Skin epidermis (tissue), 12 donors: ENCODE measurements at regions not wholly inside any gene's neighbourhood (a gene's known extent, or its start where the extent isn't known, plus 50 kb on each side); places are given as distances from the start of the nearest gene placed in this dataset.

Experiments used
- H3K27ac ChIP-seq, 21 experiments: fragments of 200-600 bp; sonication (generic) in 11 of 21; one replicate each; pipeline ENCODE4 v1.5.0; 2020; ENCODE audit warnings: mild to moderate bottlenecking in 3 of 21, inconsistent platforms in 2 of 21, moderate library complexity in 2 of 21
- H3K4me3 ChIP-seq, 7 experiments: fragments of 200-600 bp; sonication (generic) in 2 of 7; one replicate each; pipeline ENCODE4 v1.5.0; 2020; ENCODE audit warnings: inconsistent platforms in 2 of 7, mild to moderate bottlenecking in 2 of 7, moderate library complexity in 1 of 7

DNA sequence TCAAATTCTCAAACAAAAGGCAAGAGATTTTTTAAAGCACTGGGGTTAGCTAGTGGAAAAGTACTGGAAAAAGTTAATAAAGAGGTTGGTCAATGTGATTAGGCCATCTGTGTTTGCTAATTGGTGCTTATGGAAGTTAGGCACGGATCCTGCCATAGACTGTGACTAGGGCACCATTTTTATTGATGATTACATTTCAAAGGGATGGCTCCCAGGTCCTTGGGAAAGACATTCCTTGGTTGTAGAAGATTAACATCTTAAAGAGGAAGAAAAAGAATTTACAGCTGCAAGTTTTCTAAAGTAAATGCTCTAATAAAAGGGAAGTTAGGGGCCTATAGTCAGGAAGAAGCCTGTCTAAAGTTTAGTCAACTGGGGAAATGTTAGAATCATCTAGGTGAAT is 1183.3 kb downstream of the DTWD2 start:
- Histone ChIP-seq H3K4me3 (no peak overlapping the region), H3K27ac (no peak overlapping the region)

DNA sequence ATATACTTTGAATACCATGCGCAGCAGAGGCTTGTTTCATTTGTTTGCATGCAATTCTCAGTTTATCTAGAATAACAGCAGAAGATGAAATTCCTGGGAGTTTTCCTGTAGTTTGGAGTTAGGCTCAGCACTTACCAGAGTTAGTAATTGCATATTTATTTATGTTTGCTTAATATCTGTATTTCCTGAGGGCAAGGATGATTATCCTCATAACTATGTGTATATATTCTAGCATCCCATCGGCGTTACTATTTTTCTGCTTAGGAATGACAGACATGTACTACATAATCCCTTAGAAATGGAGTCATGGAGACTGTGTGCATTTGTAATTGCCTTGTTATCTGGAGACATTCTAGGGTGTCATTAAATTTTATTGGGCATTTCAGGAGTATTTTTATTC is 1184.8 kb downstream of the DTWD2 start:
- H3K4me3 ChIP-seq = no peak overlapping the region

DNA sequence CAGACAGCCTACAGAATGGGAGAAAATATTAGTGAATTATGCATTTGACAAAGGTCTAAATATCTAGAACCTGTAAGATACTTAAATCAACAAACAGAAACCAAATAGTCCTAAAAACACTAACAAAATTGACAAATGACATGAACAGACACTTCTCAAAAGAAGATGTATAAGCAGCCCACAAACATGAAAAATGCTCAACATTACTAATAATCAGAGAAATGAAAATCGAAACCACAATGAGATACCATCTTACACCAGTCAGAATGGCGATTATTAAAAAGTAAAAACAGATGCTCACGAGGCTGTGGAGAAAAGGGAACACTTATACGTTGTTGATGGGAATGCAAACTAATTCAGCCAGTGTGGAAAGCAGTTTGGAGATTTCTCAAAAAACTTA is 1186.8 kb downstream of the DTWD2 start:
- Histone ChIP-seq H3K4me3 (no peak overlapping the region), H3K27ac (no peak overlapping the region)

More for the DNA sequence above, 1184.8 kb downstream of the DTWD2 start:
- H3K27ac ChIP-seq = no peak overlapping the region

DNA sequence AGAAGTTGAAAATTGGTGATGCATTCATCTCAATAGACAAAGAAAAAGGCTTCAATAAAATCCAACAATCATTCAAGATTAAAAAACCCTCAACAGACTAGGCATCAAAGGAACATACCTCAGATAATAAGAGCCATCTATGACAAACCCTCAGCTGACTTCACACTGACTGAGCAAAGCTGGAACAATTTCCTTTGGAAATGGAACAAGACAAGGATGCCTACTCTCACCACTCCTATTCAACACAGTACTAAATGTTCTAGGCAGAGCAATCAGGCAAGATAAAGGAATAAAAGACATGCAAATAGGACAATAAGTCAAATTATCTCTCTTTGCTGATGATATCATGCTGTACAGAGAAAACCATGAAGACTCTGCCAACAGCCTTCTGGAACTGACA is 1188.1 kb downstream of the DTWD2 start:
- H3K4me3 ChIP-seq = no peak overlapping the region
- no peak overlapping the region for H3K27ac ChIP-seq

DNA sequence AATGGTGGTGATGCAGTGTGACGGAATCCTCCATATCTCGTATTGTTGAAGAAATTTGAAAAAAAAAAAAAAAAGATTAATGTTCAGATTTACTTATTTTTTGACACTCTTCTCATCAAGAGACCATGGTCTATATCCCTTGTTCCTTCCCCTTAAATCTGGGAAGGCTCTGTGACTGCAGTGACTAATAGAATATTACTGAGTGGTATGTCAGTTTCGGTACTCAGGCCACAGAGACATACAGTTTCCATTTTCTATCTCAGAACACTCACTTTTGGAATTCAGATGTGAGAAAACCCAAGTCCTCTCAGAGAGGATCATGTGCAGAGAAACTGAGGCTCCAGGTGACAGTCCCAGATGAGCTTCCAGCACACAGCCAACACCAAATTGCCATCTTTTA is 1193.5 kb downstream of the DTWD2 start:
- no peak overlapping the region for H3K4me3 ChIP-seq
- H3K27ac ChIP-seq = no peak overlapping the region

GRCh38 chr5:117793963-117794362 is 1194.4 kb downstream of the DTWD2 start:
- Histone ChIP-seq H3K27ac (no peak overlapping the region), H3K4me3 (no peak overlapping the region)

DNA sequence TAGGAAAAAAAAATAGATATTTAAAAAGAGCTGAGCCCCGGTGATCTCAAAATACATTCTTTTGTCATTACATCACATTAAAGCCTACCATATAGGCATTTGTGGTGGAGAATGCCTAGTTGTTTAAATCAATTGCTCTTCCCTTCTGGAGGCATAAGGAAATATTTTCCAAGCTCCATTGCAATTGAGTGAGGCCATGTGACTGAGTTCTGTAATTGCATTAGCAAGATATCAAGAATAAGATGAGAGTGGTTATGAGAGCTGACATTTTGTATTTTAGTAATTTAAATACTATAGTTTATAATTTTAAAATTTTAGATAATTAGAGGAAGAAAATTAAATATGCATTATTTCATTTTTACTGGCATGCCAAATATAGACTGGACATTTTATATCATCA is 1195.9 kb downstream of the DTWD2 start:
- H3K27ac ChIP-seq = no peak overlapping the region

DNA sequence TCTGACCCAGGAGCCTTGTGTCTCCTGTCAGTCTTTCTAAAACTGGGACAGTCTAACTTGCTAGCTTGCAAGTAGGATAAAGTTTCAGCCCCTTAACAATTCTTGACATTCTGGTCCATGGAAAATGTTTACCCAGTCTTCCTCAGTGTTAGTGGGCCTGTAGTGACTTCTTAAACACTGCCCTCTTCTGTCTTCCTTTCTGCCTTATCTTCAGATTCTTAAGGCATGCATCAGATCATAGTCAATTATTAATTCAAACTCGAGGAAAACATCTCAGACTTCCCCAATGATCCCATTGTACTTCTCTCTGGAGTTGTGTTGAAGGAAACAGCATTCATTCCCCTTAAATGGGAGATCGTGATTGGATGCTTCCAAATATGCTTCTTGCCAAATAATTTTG is 1199.8 kb downstream of the DTWD2 start:
- no peak overlapping the region for H3K4me3 ChIP-seq
- H3K27ac ChIP-seq = no peak overlapping the region

More for the DNA sequence above, 1195.9 kb downstream of the DTWD2 start:
- no peak overlapping the region for H3K4me3 ChIP-seq

DNA sequence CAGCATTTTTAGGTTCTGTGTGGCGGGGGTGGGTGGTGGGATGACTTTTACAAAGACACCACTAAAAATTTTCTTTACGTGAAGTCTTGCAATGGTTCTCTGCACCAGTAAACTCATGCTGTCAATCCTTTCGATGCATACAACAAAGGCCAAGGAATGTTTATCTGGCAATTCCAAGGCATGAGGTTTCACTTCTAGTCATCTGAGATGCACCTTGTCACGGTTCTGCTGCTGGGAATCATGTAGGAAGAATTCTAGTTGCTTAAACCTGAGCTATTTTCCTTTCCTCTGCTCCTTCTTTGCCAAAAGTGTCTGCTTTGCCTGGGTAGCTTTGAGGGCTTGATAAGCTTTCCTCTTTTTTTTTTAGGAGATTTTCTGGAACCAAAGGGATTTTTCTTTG is 1204.5 kb upstream of the SEMA6A start:
- Histone ChIP-seq H3K27ac (no peak overlapping the region), H3K4me3 (no peak overlapping the region)

GRCh38 chr5:117776977-117777376 is 1202.4 kb upstream of the SEMA6A start:
- no peak overlapping the region for H3K4me3 ChIP-seq
- H3K27ac ChIP-seq = no peak overlapping the region

- H3K27ac ChIP-seq = no peak overlapping the region
- no peak overlapping the region for H3K4me3 ChIP-seq
Observed at GRCh38 chr5:117769877-117770276, 1195.3 kb upstream of the SEMA6A start.

DNA sequence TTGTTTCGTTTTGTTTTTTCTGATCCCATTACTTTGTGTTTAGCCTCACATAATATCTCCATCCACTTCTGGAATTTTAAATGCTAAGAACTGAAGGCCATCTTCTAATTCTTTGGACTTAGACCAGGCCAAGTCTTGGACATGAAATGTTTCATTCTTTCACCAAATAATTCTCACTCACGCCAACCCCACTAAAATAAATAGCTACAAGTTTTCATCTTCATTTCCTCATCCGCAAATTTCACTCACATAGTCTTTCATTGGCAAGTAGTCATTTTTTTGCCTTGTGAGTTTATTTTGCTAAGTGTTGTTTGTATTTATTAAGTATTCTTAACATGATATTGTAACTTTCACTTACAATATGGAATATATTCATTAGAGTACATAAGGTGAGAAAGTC is 1188.6 kb upstream of the SEMA6A start:
- Histone ChIP-seq H3K4me3 (no peak overlapping the region), H3K27ac (no peak overlapping the region)

GRCh38 chr5:117761186-117761585 is 1186.6 kb upstream of the SEMA6A start:
- Histone ChIP-seq H3K4me3 (no peak overlapping the region), H3K27ac (no peak overlapping the region)

DNA sequence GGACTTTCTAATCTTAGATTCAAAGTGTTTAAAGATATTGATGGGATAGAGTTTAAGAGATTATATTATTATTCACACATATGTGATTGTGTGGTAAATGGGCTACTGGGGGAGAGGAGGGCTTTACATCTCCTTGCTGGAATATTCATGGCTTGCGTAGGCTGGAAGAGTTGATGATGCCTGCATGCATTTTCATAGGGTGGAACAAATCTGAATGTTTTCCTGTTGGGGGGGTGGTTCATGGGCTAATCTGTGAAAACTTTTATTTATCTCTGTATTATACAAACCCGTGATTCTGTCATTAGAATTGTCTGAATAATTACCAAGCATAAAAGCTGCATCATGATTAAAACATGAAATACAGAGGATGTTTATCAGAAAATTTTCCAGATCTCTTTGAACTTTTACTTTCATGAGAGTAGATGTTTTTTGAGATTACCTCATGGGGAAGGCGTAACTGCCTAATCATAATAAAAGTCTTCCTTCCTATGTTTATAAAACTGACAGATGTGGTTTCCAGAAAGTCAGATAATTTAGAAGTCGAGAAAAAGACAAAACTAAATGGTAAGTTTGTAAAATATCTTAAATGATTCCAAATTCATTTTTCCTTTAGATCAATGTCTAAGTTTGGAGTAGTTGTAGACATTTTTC is 1185.4 kb upstream of the SEMA6A start:
- H3K27ac ChIP-seq = no peak overlapping the region

GRCh38 chr5:117752403-117752802 is 1177.8 kb upstream of the SEMA6A start:
- H3K27ac ChIP-seq = no peak overlapping the region
- no peak overlapping the region for H3K4me3 ChIP-seq

More for the DNA sequence above, 1185.4 kb upstream of the SEMA6A start:
- no peak overlapping the region for H3K4me3 ChIP-seq

DNA sequence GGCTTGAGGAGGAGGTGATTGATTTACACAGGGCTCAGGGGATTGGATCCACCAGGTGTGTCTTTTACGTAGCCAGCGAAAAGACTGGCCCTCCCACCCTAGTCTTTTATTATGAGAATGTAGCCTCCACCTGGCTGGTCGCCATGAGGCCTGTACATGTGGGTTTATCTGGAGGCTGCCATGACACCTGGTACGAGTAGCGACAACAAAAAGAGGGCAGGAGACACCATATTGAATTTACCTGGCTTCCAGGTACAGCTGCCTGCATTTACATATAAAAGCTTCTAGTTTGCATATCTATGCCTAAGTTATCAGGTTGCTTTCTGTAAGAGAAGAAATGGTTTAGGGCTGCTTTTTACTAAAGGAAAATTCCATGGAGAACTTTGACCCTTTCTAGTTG is 1173.7 kb upstream of the SEMA6A start:
- no peak overlapping the region for H3K27ac ChIP-seq
- H3K4me3 ChIP-seq = no peak overlapping the region

GRCh38 chr5:117743337-117743736 is 1168.7 kb upstream of the SEMA6A start:
- Histone ChIP-seq H3K4me3 (no peak overlapping the region), H3K27ac (no peak overlapping the region)

DNA sequence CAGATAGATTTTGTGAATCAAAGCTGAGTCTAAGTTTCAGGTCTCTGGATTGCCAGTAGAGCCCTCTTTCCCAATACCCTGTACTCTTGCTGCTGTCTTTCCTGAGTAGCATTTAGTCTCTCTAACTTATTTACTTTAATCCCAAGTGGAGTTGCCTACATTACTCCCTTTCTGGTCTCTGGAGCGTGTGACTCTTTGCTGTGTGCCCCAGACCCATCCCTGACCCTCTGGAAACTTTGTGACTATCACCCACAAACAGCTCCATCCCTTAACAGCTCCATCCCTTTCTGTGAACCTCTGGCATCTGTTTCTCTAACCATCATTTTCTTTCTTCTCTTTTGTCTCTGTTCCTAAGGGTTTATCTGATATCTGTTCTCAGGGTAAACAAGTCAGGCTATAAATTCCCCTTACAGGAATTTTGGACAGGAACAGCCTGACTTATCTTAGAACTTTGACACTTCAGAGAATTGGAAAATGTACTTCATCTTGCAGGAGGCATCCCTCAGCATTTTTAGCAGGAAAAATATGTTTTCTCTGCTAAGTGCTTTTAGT is 1167.1 kb upstream of the SEMA6A start:
- H3K27ac ChIP-seq = no peak overlapping the region
- no peak overlapping the region for H3K4me3 ChIP-seq

DNA sequence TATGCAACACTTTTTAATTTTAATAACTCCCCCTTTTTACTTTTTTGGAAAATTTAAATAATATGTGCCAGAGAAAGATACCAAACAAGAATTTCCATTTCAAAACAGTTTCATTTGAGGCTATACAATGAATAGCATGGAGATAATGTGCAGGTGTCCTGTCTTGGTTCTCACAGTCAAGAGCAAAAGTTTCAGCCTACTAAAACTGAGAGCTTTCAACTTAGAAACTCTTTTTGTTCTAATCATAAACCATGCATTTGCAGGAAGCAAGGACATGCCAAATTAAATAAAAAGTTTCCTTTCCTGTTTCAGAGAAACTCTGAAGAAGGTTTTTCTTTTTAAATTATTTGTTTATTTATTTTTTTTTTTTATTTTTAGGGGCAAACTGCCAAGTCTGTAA is 1165.6 kb upstream of the SEMA6A start:
- no peak overlapping the region for H3K27ac ChIP-seq

GRCh38 chr5:117738571-117738970 is 1163.9 kb upstream of the SEMA6A start:
- Histone ChIP-seq H3K27ac (no peak overlapping the region), H3K4me3 (no peak overlapping the region)

More for the DNA sequence above, 1165.6 kb upstream of the SEMA6A start:
- no peak overlapping the region for H3K4me3 ChIP-seq

GRCh38 chr5:117736698-117737097 is 1162.1 kb upstream of the SEMA6A start:
- H3K27ac ChIP-seq = no peak overlapping the region
- no peak overlapping the region for H3K4me3 ChIP-seq

DNA sequence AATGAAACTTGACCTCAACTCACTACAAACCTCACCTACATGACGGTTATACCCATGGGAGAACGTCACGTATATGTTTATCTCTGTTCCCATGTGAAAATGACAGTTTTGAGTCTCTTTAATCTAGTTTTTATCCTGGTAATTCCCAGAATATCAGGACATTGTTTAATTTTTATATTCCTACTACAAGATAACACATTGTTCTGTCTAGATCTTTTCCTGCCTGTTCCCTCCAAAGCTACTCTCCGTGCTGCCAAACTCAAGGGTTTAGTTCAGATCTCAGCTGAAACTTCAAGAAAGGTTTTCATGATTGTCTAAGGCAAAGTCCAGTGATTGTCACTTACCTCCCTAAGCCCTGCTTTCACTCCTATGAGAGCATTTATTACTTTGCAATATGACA is 1159.4 kb upstream of the SEMA6A start:
- no peak overlapping the region for H3K4me3 ChIP-seq
- no peak overlapping the region for H3K27ac ChIP-seq
